Ascending aorta (tissue), 2 donors: ENCODE measurements at regions not wholly inside any gene's neighbourhood (a gene's known extent, or its start where the extent isn't known, plus 50 kb on each side); places are given as distances from the start of the nearest gene placed in this dataset.

ENCODE experiments used
- DNase-seq, 2 donors: peaks; one replicate each; pipeline ENCODE4 v3.0.0-alpha.2; 2019; ENCODE audit warnings: low spot score in 2 of 2
- H3K27ac ChIP-seq, 2 donors: fragments of 200-600 bp; sonication (generic); one replicate each; pipeline ENCODE4 v1.5.1; 2016 to 2017; ENCODE audit warnings: mild to moderate bottlenecking in 1 of 2
- H3K27me3 ChIP-seq: fragments of 200-600 bp; sonication (generic); one replicate; pipeline ENCODE4 v1.5.1; 2017
- H3K36me3 ChIP-seq, 2 donors: fragments of 200-600 bp; sonication (generic); one replicate each; pipeline ENCODE4 v1.5.1; 2016
- H3K4me1 ChIP-seq, 2 donors: fragments of 200-600 bp; sonication (generic); one replicate each; pipeline ENCODE4 v1.5.1; 2016 to 2017; ENCODE audit warnings: mild to moderate bottlenecking in 1 of 2
- H3K4me3 ChIP-seq, 2 donors: fragments of 200-600 bp; sonication (generic); one replicate each; pipeline ENCODE4 v1.5.1; 2016 to 2017; ENCODE audit warnings: mild to moderate bottlenecking in 1 of 2
- H3K9me3 ChIP-seq, 2 donors: fragments of 200-600 bp; sonication (generic); one replicate each; pipeline ENCODE4 v1.5.1; 2016
- CTCF ChIP-seq, 3 experiments: fragments of 200-600 bp in 2 of 3; fragments of 450-650 bp in 1 of 3; sonication (generic) in 2 of 3; IDR thresholded peaks; one replicate each; pipeline ENCODE4 v1.5.1; 2016 to 2019; ENCODE audit warnings: antibody characterized with exemption in 3 of 3, mild to moderate bottlenecking in 1 of 3, moderate library complexity in 1 of 3
- intact Hi-C: fragments of 100-400 bp; cut with DNase I; formaldehyde crosslinking; loops from one replicate; pipeline ENCODE4 v1.15.1; 2023

- no peak for DNase-seq
- no peak overlapping the region for H3K4me3 ChIP-seq
- no peaks in the 10 kb centered on the region for H3K9me3 ChIP-seq
- no peak for TF ChIP-seq CTCF (IDR thresholded peaks at IDR 0.05)
- peaks cover 0 to 3% of the 10 kb centered on the region in 2 donors for H3K4me1 ChIP-seq
- H3K27ac ChIP-seq, result no peak overlapping the region
- intact Hi-C loops, result no loop called here
- no peaks in the 10 kb centered on the region for H3K36me3 ChIP-seq
- H3K27me3 ChIP-seq, result no peaks in the 10 kb centered on the region
Observed at GRCh38 chr13:99053636-99054233, 75.9 kb upstream of the DOCK9 start.

GRCh38 chr13:99055281-99055680 is 77.4 kb upstream of the DOCK9 start:
- H3K4me1 ChIP-seq, result peaks cover 0 to 3% of the 10 kb centered on the region in 2 donors
- no peaks in the 10 kb centered on the region for H3K36me3 ChIP-seq
- no peak overlapping the region for H3K27ac ChIP-seq
- H3K4me3 ChIP-seq, result no peak overlapping the region
- no peak for TF ChIP-seq CTCF (IDR thresholded peaks at IDR 0.05)
- intact Hi-C loops, result no loop called here
- H3K9me3 ChIP-seq, result no peaks in the 10 kb centered on the region
- H3K27me3 ChIP-seq, result no peaks in the 10 kb centered on the region
- DNase-seq, result no peak

GRCh38 chr13:99055735-99056134 is 77.9 kb upstream of the DOCK9 start:
- no peaks in the 10 kb centered on the region for H3K27me3 ChIP-seq
- H3K36me3 ChIP-seq, result no peaks in the 10 kb centered on the region
- H3K4me3 ChIP-seq, result no peak overlapping the region
- H3K27ac ChIP-seq, result no peak overlapping the region
- peaks cover 0 to 3% of the 10 kb centered on the region in 2 donors for H3K4me1 ChIP-seq
- intact Hi-C loops, result no loop called here
- no peaks in the 10 kb centered on the region for H3K9me3 ChIP-seq
- TF ChIP-seq CTCF (IDR thresholded peaks at IDR 0.05), result no peak
- no peak for DNase-seq

- no peak overlapping the region for H3K27ac ChIP-seq
- no peaks in the 10 kb centered on the region for H3K9me3 ChIP-seq
- H3K36me3 ChIP-seq, result no peaks in the 10 kb centered on the region
- intact Hi-C loops, result no loop called here
- no peak for TF ChIP-seq CTCF (IDR thresholded peaks at IDR 0.05)
- H3K4me3 ChIP-seq, result no peak overlapping the region
- no peaks in the 10 kb centered on the region for H3K27me3 ChIP-seq
- H3K4me1 ChIP-seq, result peaks cover 0 to 3% of the 10 kb centered on the region in 2 donors
- DNase-seq, result no peak
Observed at GRCh38 chr13:99056381-99057014, 78.6 kb upstream of the DOCK9 start.

GRCh38 chr13:99057310-99057975 is 79.6 kb upstream of the DOCK9 start:
- TF ChIP-seq CTCF (IDR thresholded peaks at IDR 0.05), result no peak
- DNase-seq, result no peak
- intact Hi-C loops, result no loop called here
- H3K27me3 ChIP-seq, result no peaks in the 10 kb centered on the region
- H3K4me1 ChIP-seq, result peaks cover 0 to 3% of the 10 kb centered on the region in 2 donors
- H3K4me3 ChIP-seq, result no peak overlapping the region
- no peaks in the 10 kb centered on the region for H3K36me3 ChIP-seq
- no peaks in the 10 kb centered on the region for H3K9me3 ChIP-seq
- no peak overlapping the region for H3K27ac ChIP-seq
